Ishikawa (cell line): ENCODE measurements at regions not wholly inside any gene's neighbourhood (a gene's known extent, or its start where the extent isn't known, plus 50 kb on each side); places are given as distances from the start of the nearest gene placed in this dataset.

Source experiments
- CEBPB ChIP-seq: IDR thresholded peaks from 2 replicates; pipeline ENCODE4 v1.6.1; 2012
- CREB1 ChIP-seq: IDR thresholded peaks from 2 replicates; pipeline ENCODE4 v1.6.1; 2012; ENCODE audit warnings: low read depth
- EGR1 ChIP-seq: IDR thresholded peaks from 2 replicates; pipeline ENCODE4 v1.6.1; 2012
- EP300 ChIP-seq: IDR thresholded peaks from 2 replicates; pipeline ENCODE4 v1.6.1; 2012; ENCODE audit warnings: borderline replicate concordance
- FOXM1 ChIP-seq: IDR thresholded peaks from 2 replicates; pipeline ENCODE4 v1.6.1; 2012; ENCODE audit warnings: low read depth, borderline replicate concordance
- NFIC ChIP-seq: IDR thresholded peaks from 2 replicates; pipeline ENCODE4 v1.6.1; 2012
- RAD21 ChIP-seq: IDR thresholded peaks from 2 replicates; pipeline ENCODE4 v1.6.1; 2012; ENCODE audit warnings: low read depth
- TAF1 ChIP-seq: IDR thresholded peaks from 2 replicates; pipeline ENCODE4 v1.6.1; 2012; ENCODE audit warnings: low read depth, mild to moderate bottlenecking
- TEAD4 ChIP-seq: IDR thresholded peaks from 2 replicates; pipeline ENCODE4 v1.6.1; 2012
- YY1 ChIP-seq: IDR thresholded peaks from 2 replicates; pipeline ENCODE4 v1.6.1; 2012; ENCODE audit warnings: low read depth
- ZBTB7A ChIP-seq: IDR thresholded peaks from 2 replicates; pipeline ENCODE4 v1.6.1; 2012; ENCODE audit warnings: low read depth
- TF ChIP-seq, protein P1 (sequence below): IDR thresholded peaks from 2 replicates; pipeline ENCODE4 v1.6.1; 2012
- TF ChIP-seq, protein P2 (sequence below): IDR thresholded peaks from 2 replicates; pipeline ENCODE4 v1.6.1; 2012; ENCODE audit warnings: low read depth, mild to moderate bottlenecking
- TF ChIP-seq, protein P3 (sequence below): IDR thresholded peaks from 2 replicates; pipeline ENCODE4 v1.6.1; 2012

DNA sequence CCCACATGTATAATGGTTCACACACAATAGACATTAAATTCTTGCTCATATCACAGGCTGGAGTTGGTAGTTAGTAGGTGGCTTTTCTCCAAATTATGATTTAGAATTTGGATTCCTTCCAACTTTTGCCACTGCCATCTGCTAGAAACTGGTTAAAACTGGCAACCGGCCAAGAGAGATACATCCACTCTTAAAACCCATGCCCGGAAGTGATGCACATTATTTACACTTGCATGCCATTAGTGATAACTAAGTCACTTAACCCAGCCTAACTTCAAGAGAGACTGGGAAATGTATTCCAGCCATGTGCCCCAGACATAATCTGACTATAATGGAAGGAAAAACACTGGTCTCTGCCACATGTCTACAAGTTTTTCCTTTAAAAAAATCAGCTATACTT, 395.7 kb upstream of the SEMA6A start:
- TF ChIP-seq, protein P1, sequence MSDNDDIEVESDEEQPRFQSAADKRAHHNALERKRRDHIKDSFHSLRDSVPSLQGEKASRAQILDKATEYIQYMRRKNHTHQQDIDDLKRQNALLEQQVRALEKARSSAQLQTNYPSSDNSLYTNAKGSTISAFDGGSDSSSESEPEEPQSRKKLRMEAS: no peak
- TF ChIP-seq CEBPB (no peak), NFIC (no peak), YY1 (no peak), TAF1 (no peak), TEAD4 (no peak), RAD21 (no peak), EP300 (no peak), ZBTB7A (no peak), FOXM1 (no peak), CREB1 (no peak), EGR1 (no peak)
- TF ChIP-seq, protein P2, sequence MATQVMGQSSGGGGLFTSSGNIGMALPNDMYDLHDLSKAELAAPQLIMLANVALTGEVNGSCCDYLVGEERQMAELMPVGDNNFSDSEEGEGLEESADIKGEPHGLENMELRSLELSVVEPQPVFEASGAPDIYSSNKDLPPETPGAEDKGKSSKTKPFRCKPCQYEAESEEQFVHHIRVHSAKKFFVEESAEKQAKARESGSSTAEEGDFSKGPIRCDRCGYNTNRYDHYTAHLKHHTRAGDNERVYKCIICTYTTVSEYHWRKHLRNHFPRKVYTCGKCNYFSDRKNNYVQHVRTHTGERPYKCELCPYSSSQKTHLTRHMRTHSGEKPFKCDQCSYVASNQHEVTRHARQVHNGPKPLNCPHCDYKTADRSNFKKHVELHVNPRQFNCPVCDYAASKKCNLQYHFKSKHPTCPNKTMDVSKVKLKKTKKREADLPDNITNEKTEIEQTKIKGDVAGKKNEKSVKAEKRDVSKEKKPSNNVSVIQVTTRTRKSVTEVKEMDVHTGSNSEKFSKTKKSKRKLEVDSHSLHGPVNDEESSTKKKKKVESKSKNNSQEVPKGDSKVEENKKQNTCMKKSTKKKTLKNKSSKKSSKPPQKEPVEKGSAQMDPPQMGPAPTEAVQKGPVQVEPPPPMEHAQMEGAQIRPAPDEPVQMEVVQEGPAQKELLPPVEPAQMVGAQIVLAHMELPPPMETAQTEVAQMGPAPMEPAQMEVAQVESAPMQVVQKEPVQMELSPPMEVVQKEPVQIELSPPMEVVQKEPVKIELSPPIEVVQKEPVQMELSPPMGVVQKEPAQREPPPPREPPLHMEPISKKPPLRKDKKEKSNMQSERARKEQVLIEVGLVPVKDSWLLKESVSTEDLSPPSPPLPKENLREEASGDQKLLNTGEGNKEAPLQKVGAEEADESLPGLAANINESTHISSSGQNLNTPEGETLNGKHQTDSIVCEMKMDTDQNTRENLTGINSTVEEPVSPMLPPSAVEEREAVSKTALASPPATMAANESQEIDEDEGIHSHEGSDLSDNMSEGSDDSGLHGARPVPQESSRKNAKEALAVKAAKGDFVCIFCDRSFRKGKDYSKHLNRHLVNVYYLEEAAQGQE: no peak
- TF ChIP-seq, protein P3, sequence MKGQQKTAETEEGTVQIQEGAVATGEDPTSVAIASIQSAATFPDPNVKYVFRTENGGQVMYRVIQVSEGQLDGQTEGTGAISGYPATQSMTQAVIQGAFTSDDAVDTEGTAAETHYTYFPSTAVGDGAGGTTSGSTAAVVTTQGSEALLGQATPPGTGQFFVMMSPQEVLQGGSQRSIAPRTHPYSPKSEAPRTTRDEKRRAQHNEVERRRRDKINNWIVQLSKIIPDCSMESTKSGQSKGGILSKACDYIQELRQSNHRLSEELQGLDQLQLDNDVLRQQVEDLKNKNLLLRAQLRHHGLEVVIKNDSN: no peak
